ENCODE measurements at regions not wholly inside any gene's neighbourhood (a gene's known extent, or its start where the extent isn't known, plus 50 kb on each side); places are given as distances from the start of the nearest gene placed in this dataset.

- POLR2A ChIA-PET: no interaction called here
- H3K4me2 ChIP-seq (ENCODE audit: low read length): no peak overlapping the region
- CTCF ChIA-PET (ENCODE audit: unreplicated experiment): no interaction called here
- no peaks in the 10 kb centered on the region for H4K20me1 ChIP-seq (ENCODE audit: insufficient read depth, low read length)
- no TSS peak for BruUV-seq (replicated peaks)
- no peaks in the 10 kb centered on the region for H3K79me2 ChIP-seq (ENCODE audit: insufficient read depth, low read depth, low read length)
- H3K27ac ChIP-seq (ENCODE audit: low read depth, low read length, poor library complexity, severe bottlenecking): no peak overlapping the region
- no peaks in the 10 kb centered on the region for H3K9me3 ChIP-seq (ENCODE audit: low read length)
- intact Hi-C loops (cut with micrococcal nuclease; ENCODE audit: unreplicated experiment): no loop called here
- no peaks in the 10 kb centered on the region for H3K9me2 ChIP-seq (ENCODE audit: insufficient read depth, low read length)
- DNase-seq (ENCODE audit: low spot score): no peak
- H2AFZ ChIP-seq (ENCODE audit: low read length): no peak overlapping the region
- no peaks in the 10 kb centered on the region for H3K36me3 ChIP-seq (ENCODE audit: insufficient read depth, low read length)
- TF ChIP-seq EZH2phosphoT487 (IDR thresholded peaks at IDR 0.05; ENCODE audit: borderline replicate concordance, low read depth, low read length): no peak
- no peak for TF ChIP-seq CTCF (conservative IDR thresholded peaks at IDR 0.05; ENCODE audit: low read length)
- H3K4me1 ChIP-seq (ENCODE audit: insufficient read depth, low read length, poor library complexity, severe bottlenecking): no peaks in the 10 kb centered on the region
- H3K4me3 ChIP-seq (ENCODE audit: low read depth, low read length, poor library complexity, severe bottlenecking): no peak overlapping the region
Measured at GRCh38 chr12:91316161-91316906, 133.7 kb upstream of the DCN start.

GRCh38 chr12:91311081-91311480, 128.5 kb upstream of the DCN start:
- no peak overlapping the region for H3K4me3 ChIP-seq (ENCODE audit: low read depth, low read length, poor library complexity, severe bottlenecking)
- no peak overlapping the region for H3K4me2 ChIP-seq (ENCODE audit: low read length)
- no peaks in the 10 kb centered on the region for H3K36me3 ChIP-seq (ENCODE audit: insufficient read depth, low read length)
- no peaks in the 10 kb centered on the region for H3K79me2 ChIP-seq (ENCODE audit: insufficient read depth, low read depth, low read length)
- POLR2A ChIA-PET: no interaction called here
- H3K4me1 ChIP-seq (ENCODE audit: insufficient read depth, low read length, poor library complexity, severe bottlenecking): no peaks in the 10 kb centered on the region
- H4K20me1 ChIP-seq (ENCODE audit: insufficient read depth, low read length): no peaks in the 10 kb centered on the region
- intact Hi-C loops (cut with micrococcal nuclease; ENCODE audit: unreplicated experiment): no loop called here
- DNase-seq (ENCODE audit: low spot score): no peak
- no peak for TF ChIP-seq EZH2phosphoT487 (IDR thresholded peaks at IDR 0.05; ENCODE audit: borderline replicate concordance, low read depth, low read length)
- no peak for TF ChIP-seq CTCF (conservative IDR thresholded peaks at IDR 0.05; ENCODE audit: low read length)
- no peak overlapping the region for H3K27ac ChIP-seq (ENCODE audit: low read depth, low read length, poor library complexity, severe bottlenecking)
- no peak overlapping the region for H2AFZ ChIP-seq (ENCODE audit: low read length)
- no peaks in the 10 kb centered on the region for H3K9me2 ChIP-seq (ENCODE audit: insufficient read depth, low read length)
- BruUV-seq (replicated peaks): no TSS peak
- CTCF ChIA-PET (ENCODE audit: unreplicated experiment): no interaction called here
- no peaks in the 10 kb centered on the region for H3K9me3 ChIP-seq (ENCODE audit: low read length)

GRCh38 chr12:91309450-91309849, 126.8 kb upstream of the DCN start:
- H3K4me2 ChIP-seq (ENCODE audit: low read length): no peak overlapping the region
- no peak for DNase-seq (ENCODE audit: low spot score)
- H3K79me2 ChIP-seq (ENCODE audit: insufficient read depth, low read depth, low read length): no peaks in the 10 kb centered on the region
- no peaks in the 10 kb centered on the region for H3K9me3 ChIP-seq (ENCODE audit: low read length)
- no peak overlapping the region for H3K4me3 ChIP-seq (ENCODE audit: low read depth, low read length, poor library complexity, severe bottlenecking)
- no peaks in the 10 kb centered on the region for H3K9me2 ChIP-seq (ENCODE audit: insufficient read depth, low read length)
- intact Hi-C loops (cut with micrococcal nuclease; ENCODE audit: unreplicated experiment): no loop called here
- no peak overlapping the region for H2AFZ ChIP-seq (ENCODE audit: low read length)
- BruUV-seq (replicated peaks): no TSS peak
- CTCF ChIA-PET (ENCODE audit: unreplicated experiment): no interaction called here
- no peak overlapping the region for H3K27ac ChIP-seq (ENCODE audit: low read depth, low read length, poor library complexity, severe bottlenecking)
- TF ChIP-seq EZH2phosphoT487 (IDR thresholded peaks at IDR 0.05; ENCODE audit: borderline replicate concordance, low read depth, low read length) (no peak), CTCF (conservative IDR thresholded peaks at IDR 0.05; ENCODE audit: low read length) (no peak)
- H4K20me1 ChIP-seq (ENCODE audit: insufficient read depth, low read length): no peaks in the 10 kb centered on the region
- POLR2A ChIA-PET: no interaction called here
- no peaks in the 10 kb centered on the region for H3K36me3 ChIP-seq (ENCODE audit: insufficient read depth, low read length)
- H3K4me1 ChIP-seq (ENCODE audit: insufficient read depth, low read length, poor library complexity, severe bottlenecking): no peaks in the 10 kb centered on the region
